ENCODE measurements at regions not wholly inside any gene's neighbourhood (a gene's known extent, or its start where the extent isn't known, plus 50 kb on each side); places are given as distances from the start of the nearest gene placed in this dataset.

- H3K36me3 ChIP-seq (ENCODE audit: insufficient read depth, low read length), result no peaks in the 10 kb centered on the region
- no peak overlapping the region for H3K4me2 ChIP-seq (ENCODE audit: low read length)
- no peak overlapping the region for H2AFZ ChIP-seq (ENCODE audit: low read depth, low read length)
- H4K20me1 ChIP-seq (ENCODE audit: insufficient read depth), result no peaks in the 10 kb centered on the region
- no peaks in the 10 kb centered on the region for H3K27me3 ChIP-seq (ENCODE audit: insufficient read depth, low read depth, low read length)
- H3K9ac ChIP-seq (ENCODE audit: low read length), result no peak overlapping the region
- H3K9me3 ChIP-seq (ENCODE audit: low read length), result no peaks in the 10 kb centered on the region
- no peaks in the 10 kb centered on the region for H3K9me2 ChIP-seq (ENCODE audit: insufficient read depth, low read length)
- H3K4me3 ChIP-seq (ENCODE audit: low read length), result no peak overlapping the region
- H3F3A ChIP-seq (ENCODE audit: insufficient read depth, low read length, poor library complexity, severe bottlenecking), result peaks cover 3% of the 10 kb centered on the region
- H3K27ac ChIP-seq (ENCODE audit: low read length), result no peak overlapping the region
- TF ChIP-seq MXI1 (conservative IDR thresholded peaks at IDR 0.05; ENCODE audit: poor library complexity, severe bottlenecking) (no peak), EZH2 (IDR thresholded peaks at IDR 0.05; ENCODE audit: borderline replicate concordance, insufficient read depth, low read length, poor library complexity, severe bottlenecking) (no peak), TAF1 (IDR thresholded peaks at IDR 0.05; ENCODE audit: low read depth) (no peak), RAD21 (conservative IDR thresholded peaks at IDR 0.05) (no peak), EP300 (conservative IDR thresholded peaks at IDR 0.05; ENCODE audit: poor library complexity, severe bottlenecking) (no peak), POLR2AphosphoS5 (IDR thresholded peaks at IDR 0.05) (no peak), REST (IDR thresholded peaks at IDR 0.05; ENCODE audit: borderline replicate concordance) (no peak), SMC3 (conservative IDR thresholded peaks at IDR 0.05; ENCODE audit: poor library complexity) (no peak)
- TF ChIP-seq, protein P1, sequence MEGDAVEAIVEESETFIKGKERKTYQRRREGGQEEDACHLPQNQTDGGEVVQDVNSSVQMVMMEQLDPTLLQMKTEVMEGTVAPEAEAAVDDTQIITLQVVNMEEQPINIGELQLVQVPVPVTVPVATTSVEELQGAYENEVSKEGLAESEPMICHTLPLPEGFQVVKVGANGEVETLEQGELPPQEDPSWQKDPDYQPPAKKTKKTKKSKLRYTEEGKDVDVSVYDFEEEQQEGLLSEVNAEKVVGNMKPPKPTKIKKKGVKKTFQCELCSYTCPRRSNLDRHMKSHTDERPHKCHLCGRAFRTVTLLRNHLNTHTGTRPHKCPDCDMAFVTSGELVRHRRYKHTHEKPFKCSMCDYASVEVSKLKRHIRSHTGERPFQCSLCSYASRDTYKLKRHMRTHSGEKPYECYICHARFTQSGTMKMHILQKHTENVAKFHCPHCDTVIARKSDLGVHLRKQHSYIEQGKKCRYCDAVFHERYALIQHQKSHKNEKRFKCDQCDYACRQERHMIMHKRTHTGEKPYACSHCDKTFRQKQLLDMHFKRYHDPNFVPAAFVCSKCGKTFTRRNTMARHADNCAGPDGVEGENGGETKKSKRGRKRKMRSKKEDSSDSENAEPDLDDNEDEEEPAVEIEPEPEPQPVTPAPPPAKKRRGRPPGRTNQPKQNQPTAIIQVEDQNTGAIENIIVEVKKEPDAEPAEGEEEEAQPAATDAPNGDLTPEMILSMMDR (IDR thresholded peaks at IDR 0.05; ENCODE audit: poor library complexity, severe bottlenecking), result no peak
- H3K79me2 ChIP-seq (replicated peaks; ENCODE audit: insufficient read depth, low read length), result peaks cover 2% of the 10 kb centered on the region
These were observed 230.7 kb upstream of the CAND1 start for GRCh38 chr12:67038486-67038885.

GRCh38 chr12:67039995-67040860 is 228.9 kb upstream of the CAND1 start:
- no peak for TF ChIP-seq EP300 (conservative IDR thresholded peaks at IDR 0.05; ENCODE audit: poor library complexity, severe bottlenecking)
- TF ChIP-seq POLR2AphosphoS5 (IDR thresholded peaks at IDR 0.05), result no peak
- no peak for TF ChIP-seq EZH2 (IDR thresholded peaks at IDR 0.05; ENCODE audit: borderline replicate concordance, insufficient read depth, low read length, poor library complexity, severe bottlenecking)
- no peak for TF ChIP-seq TAF1 (IDR thresholded peaks at IDR 0.05; ENCODE audit: low read depth)
- TF ChIP-seq, protein P1 (IDR thresholded peaks at IDR 0.05; ENCODE audit: poor library complexity, severe bottlenecking), result no peak
- no peak for TF ChIP-seq SMC3 (conservative IDR thresholded peaks at IDR 0.05; ENCODE audit: poor library complexity)
- no peak for TF ChIP-seq RAD21 (conservative IDR thresholded peaks at IDR 0.05)
- no peak for TF ChIP-seq MXI1 (conservative IDR thresholded peaks at IDR 0.05; ENCODE audit: poor library complexity, severe bottlenecking)
- no peak for TF ChIP-seq REST (IDR thresholded peaks at IDR 0.05; ENCODE audit: borderline replicate concordance)
- Histone ChIP-seq H3K36me3 (ENCODE audit: insufficient read depth, low read length) (no peaks in the 10 kb centered on the region), H3F3A (ENCODE audit: insufficient read depth, low read length, poor library complexity, severe bottlenecking) (no peaks in the 10 kb centered on the region), H3K9me2 (ENCODE audit: insufficient read depth, low read length) (no peaks in the 10 kb centered on the region), H3K27ac (ENCODE audit: low read length) (no peak overlapping the region), H3K9me3 (ENCODE audit: low read length) (no peaks in the 10 kb centered on the region), H3K27me3 (ENCODE audit: insufficient read depth, low read depth, low read length) (no peaks in the 10 kb centered on the region), H3K4me2 (ENCODE audit: low read length) (no peak overlapping the region), H4K20me1 (ENCODE audit: insufficient read depth) (no peaks in the 10 kb centered on the region), H3K79me2 (replicated peaks; ENCODE audit: insufficient read depth, low read length) (no peaks in the 10 kb centered on the region), H2AFZ (ENCODE audit: low read depth, low read length) (no peak overlapping the region), H3K9ac (ENCODE audit: low read length) (no peak overlapping the region), H3K4me3 (ENCODE audit: low read length) (no peak overlapping the region)
